Smooth muscle cell (in vitro differentiated cells): ENCODE measurements at regions not wholly inside any gene's neighbourhood (a gene's known extent, or its start where the extent isn't known, plus 50 kb on each side); places are given as distances from the start of the nearest gene placed in this dataset.

Experiments
- DNase-seq: peaks from one replicate; lab custom pipeline; 2025; ENCODE audit not compliant: unreplicated experiment; lab: John Stamatoyannopoulos, UW
- H2AFZ ChIP-seq: fragments of 200-600 bp; sonication (generic); 2 replicates; pipeline ENCODE4 v1.6.0; 2016; ENCODE audit warnings: antibody characterized with exemption, low read depth, mild to moderate bottlenecking
- H3F3A ChIP-seq: fragments of 200-600 bp; sonication (generic); 2 replicates; pipeline ENCODE4 v1.6.0; 2017; ENCODE audit warnings: antibody characterized with exemption, low read depth
- H3K27ac ChIP-seq: fragments of 200-600 bp; sonication (generic); 2 replicates; pipeline ENCODE4 v1.5.1; 2016; ENCODE audit warnings: low read depth, mild to moderate bottlenecking
- H3K27me3 ChIP-seq: fragments of 200-600 bp; sonication (generic); 2 replicates; pipeline ENCODE4 v1.6.1; 2016; ENCODE audit warnings: low read depth, mild to moderate bottlenecking
- H3K36me3 ChIP-seq: fragments of 200-600 bp; sonication (generic); 2 replicates; pipeline ENCODE4 v1.5.1; 2016; ENCODE audit warnings: low read depth
- H3K4me1 ChIP-seq: fragments of 200-600 bp; sonication (generic); 2 replicates; pipeline ENCODE4 v1.5.1; 2016; ENCODE audit warnings: low read depth
- H3K4me2 ChIP-seq: fragments of 200-600 bp; sonication (generic); 2 replicates; pipeline ENCODE4 v1.6.0; 2016; ENCODE audit warnings: mild to moderate bottlenecking
- H3K4me3 ChIP-seq: fragments of 200-600 bp; sonication (generic); 2 replicates; pipeline ENCODE4 v1.5.1; 2016; ENCODE audit warnings: mild to moderate bottlenecking
- H3K79me2 ChIP-seq: fragments of 200-600 bp; sonication (generic); 2 replicates; pipeline ENCODE4 v1.6.0; 2016; ENCODE audit warnings: low read depth, mild to moderate bottlenecking
- H3K9ac ChIP-seq: fragments of 200-600 bp; sonication (generic); 2 replicates; pipeline ENCODE4 v1.6.0; 2016; ENCODE audit warnings: low read depth
- H3K9me3 ChIP-seq: fragments of 200-600 bp; sonication (generic); replicated peaks from 2 replicates; pipeline ENCODE4 v1.5.1; 2016; ENCODE audit warnings: low read depth
- H4K20me1 ChIP-seq: fragments of 200-600 bp; sonication (generic); 2 replicates; pipeline ENCODE4 v1.6.0; 2016; ENCODE audit warnings: low read depth
- CTCF ChIP-seq: fragments of 200-600 bp; sonication (generic); IDR thresholded peaks from 2 replicates; pipeline ENCODE4 v1.5.1; 2017; ENCODE audit warnings: borderline replicate concordance, mild to moderate bottlenecking, antibody characterized with exemption; ENCODE audit not compliant: insufficient read depth, poor library complexity, severe bottlenecking
- WGBS: methylation state at CpG from one replicate; pipeline ENCODE4 v1.1.7; 2016; ENCODE audit warnings: low lambda C conversion rate; 5-methylcytosine and 5-hydroxymethylcytosine counted together

DNA sequence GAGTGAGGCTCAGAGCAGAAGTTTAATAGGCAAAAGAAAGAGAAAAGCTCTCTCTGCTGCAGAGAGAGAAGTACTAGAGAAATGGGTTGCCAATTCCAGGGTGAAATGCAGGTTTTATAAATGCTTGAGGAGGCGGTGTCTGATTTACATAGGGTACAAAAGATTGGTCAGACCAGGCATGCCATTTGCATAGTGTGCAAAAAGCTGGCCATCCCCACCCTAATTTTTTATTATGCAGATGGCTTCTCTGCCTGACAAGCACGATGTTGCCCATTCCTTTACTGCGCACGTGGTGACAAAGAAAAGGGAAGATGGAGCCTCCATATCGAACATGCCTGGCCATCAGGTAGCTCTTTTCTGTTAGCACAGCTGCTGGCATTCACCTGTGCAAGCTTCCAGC is 209.3 kb upstream of the PPFIA2 start:
- Histone ChIP-seq H4K20me1 (no peaks in the 10 kb centered on the region), H3K4me2 (no peak overlapping the region), H3K79me2 (no peaks in the 10 kb centered on the region), H3F3A (no peaks in the 10 kb centered on the region), H3K27me3 (no peaks in the 10 kb centered on the region), H3K9me3 (no peaks in the 10 kb centered on the region), H3K36me3 (no peaks in the 10 kb centered on the region), H3K9ac (no peak overlapping the region), H3K4me3 (no peak overlapping the region), H3K4me1 (no peaks in the 10 kb centered on the region), H2AFZ (no peak overlapping the region), H3K27ac (no peak overlapping the region)
- TF ChIP-seq CTCF = no peak
- 74% methylated on average over 5 of the region's 5 CpGs for WGBS
- no peak for DNase-seq

DNA sequence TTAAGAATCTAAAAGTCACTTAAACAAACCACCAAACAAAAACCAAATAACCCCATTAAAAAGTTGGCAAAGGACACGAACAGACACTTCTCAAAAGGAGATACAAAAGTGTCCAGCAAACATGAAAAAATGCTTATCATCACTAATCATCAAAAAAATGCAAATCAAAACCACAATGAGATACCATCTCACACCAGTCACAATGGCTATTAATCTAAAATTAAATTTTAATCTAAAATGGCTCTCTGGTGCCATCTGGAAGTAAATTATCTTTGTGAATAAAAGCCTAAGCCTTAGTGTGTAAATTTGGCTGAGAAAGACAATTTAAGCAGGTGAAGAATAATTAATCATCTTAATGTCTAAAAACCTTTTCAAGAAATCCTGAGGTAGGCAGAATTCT is 204.5 kb upstream of the PPFIA2 start:
- H3K36me3 ChIP-seq = no peaks in the 10 kb centered on the region
- WGBS = 87% methylated on average over 1 of the region's 1 CpG
- H3F3A ChIP-seq = no peaks in the 10 kb centered on the region
- no peaks in the 10 kb centered on the region for H3K79me2 ChIP-seq
- H3K4me1 ChIP-seq = no peaks in the 10 kb centered on the region
- H3K27me3 ChIP-seq = no peaks in the 10 kb centered on the region
- H3K9ac ChIP-seq = no peak overlapping the region
- no peak overlapping the region for H3K4me3 ChIP-seq
- no peaks in the 10 kb centered on the region for H3K9me3 ChIP-seq
- TF ChIP-seq CTCF = no peak
- H3K4me2 ChIP-seq = no peak overlapping the region
- no peak overlapping the region for H2AFZ ChIP-seq
- no peak overlapping the region for H3K27ac ChIP-seq
- no peak for DNase-seq
- no peaks in the 10 kb centered on the region for H4K20me1 ChIP-seq

DNA sequence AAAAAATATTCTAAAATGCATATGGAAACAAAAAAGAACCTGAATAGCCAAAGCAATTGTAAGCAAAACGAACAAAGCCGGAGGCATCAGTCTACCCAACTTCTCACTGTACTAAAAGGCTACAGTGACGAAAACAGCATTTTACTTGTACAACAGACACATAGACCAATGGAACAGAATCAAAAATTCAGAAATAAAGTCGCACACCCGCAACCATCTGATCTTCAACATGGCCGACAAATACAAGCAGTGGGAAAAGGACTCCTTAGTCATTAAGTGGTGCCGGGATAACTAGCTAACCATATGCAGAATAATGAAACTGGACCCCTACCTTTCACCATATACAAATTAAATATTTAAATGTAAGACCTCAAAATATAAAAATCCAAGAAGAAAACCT is 203.9 kb upstream of the PPFIA2 start:
- no peaks in the 10 kb centered on the region for H3K79me2 ChIP-seq
- H3K9me3 ChIP-seq = no peaks in the 10 kb centered on the region
- no peak overlapping the region for H3K9ac ChIP-seq
- no peak for TF ChIP-seq CTCF
- no peak for DNase-seq
- H3K4me3 ChIP-seq = no peak overlapping the region
- no peaks in the 10 kb centered on the region for H3K27me3 ChIP-seq
- H3K4me2 ChIP-seq = no peak overlapping the region
- H4K20me1 ChIP-seq = no peaks in the 10 kb centered on the region
- H2AFZ ChIP-seq = no peak overlapping the region
- H3K27ac ChIP-seq = no peak overlapping the region
- no peaks in the 10 kb centered on the region for H3K4me1 ChIP-seq
- WGBS = 96% methylated on average over 7 of the region's 7 CpGs
- no peaks in the 10 kb centered on the region for H3K36me3 ChIP-seq
- no peaks in the 10 kb centered on the region for H3F3A ChIP-seq

GRCh38 chr12:81962126-81962856 is 203.1 kb upstream of the PPFIA2 start:
- no peaks in the 10 kb centered on the region for H3K27me3 ChIP-seq
- no peaks in the 10 kb centered on the region for H3K4me1 ChIP-seq
- no peaks in the 10 kb centered on the region for H4K20me1 ChIP-seq
- no peaks in the 10 kb centered on the region for H3K79me2 ChIP-seq
- TF ChIP-seq CTCF = no peak
- H3K36me3 ChIP-seq = no peaks in the 10 kb centered on the region
- WGBS = 85% methylated on average over 4 of the region's 4 CpGs
- H3K27ac ChIP-seq = no peak overlapping the region
- H2AFZ ChIP-seq = no peak overlapping the region
- H3K9me3 ChIP-seq = no peaks in the 10 kb centered on the region
- no peak overlapping the region for H3K4me3 ChIP-seq
- no peak for DNase-seq
- H3K9ac ChIP-seq = no peak overlapping the region
- no peak overlapping the region for H3K4me2 ChIP-seq
- H3F3A ChIP-seq = no peaks in the 10 kb centered on the region
